Neural crest cell (in vitro differentiated cells): ENCODE measurements at regions not wholly inside any gene's neighbourhood (a gene's known extent, or its start where the extent isn't known, plus 50 kb on each side); places are given as distances from the start of the nearest gene placed in this dataset.

Experiments used
- DNase-seq: peaks from one replicate; pipeline ENCODE4 v3.0.0; 2021; ENCODE audit warnings: low read depth, mixed read lengths, low spot score
- H3K27ac Mint-ChIP-seq: one replicate; pipeline ENCODE4 v1.8.0; 2021; ENCODE audit warnings: mild to moderate bottlenecking, mixed read lengths; ENCODE audit not compliant: unreplicated experiment
- H3K27me3 Mint-ChIP-seq: 2 replicates; pipeline ENCODE4 v1.8.0; 2021; ENCODE audit warnings: low read depth, mild to moderate bottlenecking, mixed read lengths
- H3K36me3 Mint-ChIP-seq: 2 replicates; pipeline ENCODE4 v1.8.0; 2021; ENCODE audit warnings: low read depth, mild to moderate bottlenecking, mixed read lengths
- H3K4me1 Mint-ChIP-seq: 2 replicates; pipeline ENCODE4 v1.8.0; 2021; ENCODE audit warnings: mixed read lengths
- H3K4me3 Mint-ChIP-seq: one replicate; pipeline ENCODE4 v1.8.0; 2021; ENCODE audit warnings: mild to moderate bottlenecking, mixed read lengths
- H3K9me3 Mint-ChIP-seq: 2 replicates; pipeline ENCODE4 v1.8.0; 2021; ENCODE audit warnings: mixed read lengths
- TF ChIP-seq, protein P1 (sequence below): fragments of 200-600 bp; sonication (generic); conservative IDR thresholded peaks from 2 replicates; pipeline ENCODE4 v1.5.0; 2021; ENCODE audit warnings: antibody characterized with exemption, mild to moderate bottlenecking

DNA sequence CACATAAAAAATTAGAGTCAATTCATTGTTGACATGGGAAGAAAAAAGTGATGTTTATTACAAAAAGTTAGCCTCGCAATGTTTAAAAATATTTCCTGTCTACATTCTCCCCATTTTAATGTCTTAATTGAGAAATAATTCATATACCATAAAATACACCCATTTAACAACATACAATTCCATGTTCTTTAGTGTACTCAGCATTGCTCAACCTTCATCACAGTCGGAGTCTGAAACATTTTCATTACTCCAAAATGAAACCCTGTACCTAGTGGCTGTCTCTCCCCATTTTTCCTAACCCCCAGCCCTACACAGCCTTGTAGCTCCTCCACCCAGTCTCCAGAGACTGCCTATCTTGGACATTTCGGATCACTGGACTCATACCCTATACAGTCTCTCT, 103.9 kb upstream of the CBLN2 start:
- no peaks in the 10 kb centered on the region for H3K36me3 Mint-ChIP-seq
- no peak overlapping the region for H3K27ac Mint-ChIP-seq
- peaks cover 2% of the 10 kb centered on the region for H3K9me3 Mint-ChIP-seq
- TF ChIP-seq, protein P1, sequence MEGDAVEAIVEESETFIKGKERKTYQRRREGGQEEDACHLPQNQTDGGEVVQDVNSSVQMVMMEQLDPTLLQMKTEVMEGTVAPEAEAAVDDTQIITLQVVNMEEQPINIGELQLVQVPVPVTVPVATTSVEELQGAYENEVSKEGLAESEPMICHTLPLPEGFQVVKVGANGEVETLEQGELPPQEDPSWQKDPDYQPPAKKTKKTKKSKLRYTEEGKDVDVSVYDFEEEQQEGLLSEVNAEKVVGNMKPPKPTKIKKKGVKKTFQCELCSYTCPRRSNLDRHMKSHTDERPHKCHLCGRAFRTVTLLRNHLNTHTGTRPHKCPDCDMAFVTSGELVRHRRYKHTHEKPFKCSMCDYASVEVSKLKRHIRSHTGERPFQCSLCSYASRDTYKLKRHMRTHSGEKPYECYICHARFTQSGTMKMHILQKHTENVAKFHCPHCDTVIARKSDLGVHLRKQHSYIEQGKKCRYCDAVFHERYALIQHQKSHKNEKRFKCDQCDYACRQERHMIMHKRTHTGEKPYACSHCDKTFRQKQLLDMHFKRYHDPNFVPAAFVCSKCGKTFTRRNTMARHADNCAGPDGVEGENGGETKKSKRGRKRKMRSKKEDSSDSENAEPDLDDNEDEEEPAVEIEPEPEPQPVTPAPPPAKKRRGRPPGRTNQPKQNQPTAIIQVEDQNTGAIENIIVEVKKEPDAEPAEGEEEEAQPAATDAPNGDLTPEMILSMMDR: no peak
- no peak overlapping the region for H3K4me3 Mint-ChIP-seq
- H3K27me3 Mint-ChIP-seq: peaks cover 36% of the 10 kb centered on the region
- DNase-seq: no peak
- H3K4me1 Mint-ChIP-seq: no peaks in the 10 kb centered on the region

DNA sequence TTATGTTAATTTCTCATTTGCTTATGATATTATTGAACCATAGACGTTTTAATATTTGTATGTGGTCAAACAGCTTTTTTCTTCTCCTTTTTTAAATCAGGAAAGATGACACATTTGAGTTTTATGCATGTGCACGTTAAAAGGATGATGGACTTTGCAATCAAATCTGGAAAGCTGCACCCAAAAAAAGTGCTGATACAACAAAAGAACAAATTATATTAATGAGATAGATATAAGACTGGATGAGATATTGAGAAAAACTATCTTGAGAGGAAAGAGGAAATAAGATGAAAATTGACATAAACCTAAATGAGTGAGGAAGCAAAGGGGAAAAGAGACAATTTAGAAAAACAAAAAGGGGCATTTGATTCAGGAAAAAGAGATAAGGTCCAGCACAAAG, 96.4 kb upstream of the CBLN2 start:
- no peaks in the 10 kb centered on the region for H3K36me3 Mint-ChIP-seq
- peaks cover 2% of the 10 kb centered on the region for H3K9me3 Mint-ChIP-seq
- H3K27me3 Mint-ChIP-seq: peaks cover 14% of the 10 kb centered on the region
- TF ChIP-seq, protein P1: no peak
- H3K4me3 Mint-ChIP-seq: no peak overlapping the region
- DNase-seq: no peak
- H3K27ac Mint-ChIP-seq: no peak overlapping the region
- H3K4me1 Mint-ChIP-seq: peaks cover 5% of the 10 kb centered on the region

DNA sequence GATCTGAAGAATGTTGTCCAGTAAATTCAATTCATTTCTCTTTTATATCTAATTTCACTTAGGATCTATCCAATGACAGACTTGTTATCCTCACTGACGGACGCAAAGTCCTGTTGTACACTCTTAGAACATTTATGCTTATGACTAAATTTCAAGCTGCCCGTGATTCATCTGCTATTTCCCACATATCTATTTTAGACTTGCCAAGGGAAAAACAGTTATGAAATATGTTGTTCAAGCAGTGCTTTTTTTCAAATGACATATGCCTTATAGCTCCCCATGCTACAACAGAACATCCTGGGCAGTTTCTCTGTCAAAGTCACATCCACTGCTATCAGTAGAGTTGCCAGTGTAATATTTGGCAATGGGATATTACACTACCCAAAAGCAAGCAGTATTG, 94.2 kb upstream of the CBLN2 start:
- DNase-seq: no peak
- H3K27me3 Mint-ChIP-seq: peaks cover 6% of the 10 kb centered on the region
- TF ChIP-seq, protein P1: no peak
- H3K9me3 Mint-ChIP-seq: no peaks in the 10 kb centered on the region
- no peak overlapping the region for H3K4me3 Mint-ChIP-seq
- H3K36me3 Mint-ChIP-seq: no peaks in the 10 kb centered on the region
- peaks cover 5% of the 10 kb centered on the region for H3K4me1 Mint-ChIP-seq
- H3K27ac Mint-ChIP-seq: no peak overlapping the region

DNA sequence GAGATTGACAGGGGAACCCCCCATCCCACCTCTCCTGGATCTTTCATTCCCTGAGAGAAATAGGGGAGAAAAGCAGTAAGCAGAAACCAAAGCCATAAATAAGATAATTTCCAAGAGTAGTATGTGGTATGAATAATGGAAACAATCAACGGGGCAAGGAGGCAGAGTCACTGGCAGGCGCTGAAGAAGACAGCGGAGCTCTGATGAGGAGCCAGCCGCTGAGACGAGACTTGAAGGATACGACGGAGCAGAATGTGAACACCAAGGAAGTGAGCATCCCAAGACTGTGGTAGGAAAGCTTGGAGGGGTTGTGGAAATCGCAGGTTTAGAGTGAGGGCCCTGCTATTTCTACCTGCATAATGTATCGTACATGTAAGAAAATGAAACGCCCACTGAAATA, 93.6 kb upstream of the CBLN2 start:
- Mint-ChIP-seq H3K4me1 (peaks cover 5% of the 10 kb centered on the region), H3K4me3 (no peak overlapping the region), H3K27ac (no peak overlapping the region), H3K9me3 (no peaks in the 10 kb centered on the region), H3K27me3 (peaks cover 6% of the 10 kb centered on the region), H3K36me3 (no peaks in the 10 kb centered on the region)
- DNase-seq: no peak
- TF ChIP-seq, protein P1: no peak

DNA sequence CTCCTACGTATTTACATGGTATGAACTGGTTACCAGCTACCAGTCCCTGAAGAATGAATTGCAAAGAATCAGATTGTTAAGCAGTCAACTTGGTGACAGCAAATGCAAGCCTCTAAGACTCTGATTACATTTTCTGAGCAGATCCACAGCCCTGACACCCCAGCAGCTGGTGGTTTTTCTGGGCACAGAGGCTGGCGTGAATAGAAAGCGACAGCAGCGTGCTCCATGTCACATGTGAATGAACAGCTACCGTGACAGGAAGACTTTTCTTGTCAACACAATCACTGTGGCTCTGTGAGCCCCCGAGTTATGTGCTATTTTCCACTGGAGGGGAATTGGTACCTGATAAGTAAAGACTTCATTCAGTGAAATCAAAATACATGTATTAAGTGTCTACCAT, 93.2 kb upstream of the CBLN2 start:
- no peak for DNase-seq
- Mint-ChIP-seq H3K4me3 (no peak overlapping the region), H3K36me3 (no peaks in the 10 kb centered on the region), H3K27me3 (peaks cover 6% of the 10 kb centered on the region), H3K4me1 (peaks cover 5% of the 10 kb centered on the region), H3K27ac (no peak overlapping the region), H3K9me3 (no peaks in the 10 kb centered on the region)
- TF ChIP-seq, protein P1: no peak

DNA sequence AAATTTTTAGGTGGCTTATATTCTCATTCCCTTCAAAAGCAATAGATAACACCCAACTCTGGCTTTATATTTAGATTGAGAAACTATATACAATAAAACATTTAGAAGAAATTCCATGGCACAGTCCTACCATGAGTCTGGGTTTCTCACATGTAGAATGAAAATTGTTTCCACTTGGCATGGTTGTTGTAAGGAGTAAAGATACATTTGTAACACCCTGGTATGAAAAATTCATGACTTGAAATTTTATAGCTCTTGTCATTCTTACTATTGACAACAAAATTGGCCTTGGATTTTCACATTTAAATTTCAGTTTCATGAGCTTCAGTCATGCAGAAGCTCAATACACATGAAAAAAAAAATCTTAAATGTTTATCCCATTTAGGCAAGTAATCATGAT, 92.5 kb upstream of the CBLN2 start:
- H3K36me3 Mint-ChIP-seq: no peaks in the 10 kb centered on the region
- H3K9me3 Mint-ChIP-seq: no peaks in the 10 kb centered on the region
- no peak overlapping the region for H3K27ac Mint-ChIP-seq
- H3K4me3 Mint-ChIP-seq: no peak overlapping the region
- H3K4me1 Mint-ChIP-seq: peaks cover 5% of the 10 kb centered on the region
- DNase-seq: no peak
- TF ChIP-seq, protein P1: no peak
- peaks cover 4% of the 10 kb centered on the region for H3K27me3 Mint-ChIP-seq
